Liver (tissue), 3 donors: ENCODE measurements at regions not wholly inside any gene's neighbourhood (a gene's known extent, or its start where the extent isn't known, plus 50 kb on each side); places are given as distances from the start of the nearest gene placed in this dataset.

Experiments used
- GABPA ChIP-seq, 2 donors: IDR thresholded peaks in 1 of 2; conservative IDR thresholded peaks in 1 of 2; 2 replicates each; pipeline ENCODE4 v1.6.1; 2016; ENCODE audit warnings: antibody characterized with exemption in 2 of 2, mild to moderate bottlenecking in 1 of 2, moderate library complexity in 1 of 2
- RAD21 ChIP-seq, 2 donors: IDR thresholded peaks; 2 replicates each; pipeline ENCODE4 v1.6.1; 2016; ENCODE audit warnings: antibody characterized with exemption in 2 of 2, mild to moderate bottlenecking in 2 of 2
- TF ChIP-seq, protein P1 (sequence below): fragments of 150-350 bp; IDR thresholded peaks from 2 replicates; pipeline ENCODE4 v1.5.1; 2017; ENCODE audit warnings: improper control_type of control experiment, low read depth, low read length; ENCODE audit not compliant: missing input control
- donor health status: healthy.
- donor health status: healthy.

DNA sequence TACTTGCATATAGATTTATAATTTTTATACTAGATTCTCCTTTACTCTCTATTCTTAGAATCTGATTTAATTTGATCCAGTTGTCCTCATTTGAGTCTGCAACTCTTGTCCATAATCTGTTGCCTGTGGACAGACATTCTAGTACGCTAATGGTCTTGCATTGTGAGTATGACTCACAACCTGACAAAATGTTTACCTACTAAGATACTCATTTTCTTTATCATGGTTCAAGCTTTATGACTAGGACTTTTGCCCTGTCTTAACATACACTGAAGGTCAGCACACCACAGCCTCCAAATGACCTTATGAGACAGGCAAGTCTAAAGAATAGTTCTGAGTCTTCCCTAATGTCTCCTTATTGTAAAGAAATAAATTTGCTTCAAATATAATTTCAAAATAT is 142.3 kb upstream of the CDH7 start:
- TF ChIP-seq, protein P1, sequence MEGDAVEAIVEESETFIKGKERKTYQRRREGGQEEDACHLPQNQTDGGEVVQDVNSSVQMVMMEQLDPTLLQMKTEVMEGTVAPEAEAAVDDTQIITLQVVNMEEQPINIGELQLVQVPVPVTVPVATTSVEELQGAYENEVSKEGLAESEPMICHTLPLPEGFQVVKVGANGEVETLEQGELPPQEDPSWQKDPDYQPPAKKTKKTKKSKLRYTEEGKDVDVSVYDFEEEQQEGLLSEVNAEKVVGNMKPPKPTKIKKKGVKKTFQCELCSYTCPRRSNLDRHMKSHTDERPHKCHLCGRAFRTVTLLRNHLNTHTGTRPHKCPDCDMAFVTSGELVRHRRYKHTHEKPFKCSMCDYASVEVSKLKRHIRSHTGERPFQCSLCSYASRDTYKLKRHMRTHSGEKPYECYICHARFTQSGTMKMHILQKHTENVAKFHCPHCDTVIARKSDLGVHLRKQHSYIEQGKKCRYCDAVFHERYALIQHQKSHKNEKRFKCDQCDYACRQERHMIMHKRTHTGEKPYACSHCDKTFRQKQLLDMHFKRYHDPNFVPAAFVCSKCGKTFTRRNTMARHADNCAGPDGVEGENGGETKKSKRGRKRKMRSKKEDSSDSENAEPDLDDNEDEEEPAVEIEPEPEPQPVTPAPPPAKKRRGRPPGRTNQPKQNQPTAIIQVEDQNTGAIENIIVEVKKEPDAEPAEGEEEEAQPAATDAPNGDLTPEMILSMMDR, result no peak
- TF ChIP-seq RAD21 (IDR thresholded peaks at IDR 0.05) (no peak), GABPA (IDR thresholded peaks at IDR 0.05 in 1 of 2, conservative IDR thresholded peaks at IDR 0.05 in 1 of 2) (no peak)
